Ovary (tissue), 3 donors: ENCODE measurements at regions not wholly inside any gene's neighbourhood (a gene's known extent, or its start where the extent isn't known, plus 50 kb on each side); places are given as distances from the start of the nearest gene placed in this dataset.

Source experiments
- POLR2A ChIP-seq: fragments of 450-650 bp; IDR thresholded peaks from one replicate; pipeline ENCODE4 v1.6.1; 2017; ENCODE audit warnings: antibody characterized with exemption, mild to moderate bottlenecking, moderate library complexity
- TF ChIP-seq, protein P1 (sequence below), 3 donors: fragments of 450-650 bp in 2 of 3; fragments of 200-600 bp in 1 of 3; IDR thresholded peaks; one replicate each; pipeline versions ENCODE4 v1.5.1 to v1.8.0; 2016 to 2022; ENCODE audit warnings: antibody characterized with exemption in 3 of 3, mild to moderate bottlenecking in 1 of 3
- donor health status: DM: no; HTN: no; CAD: no.

DNA sequence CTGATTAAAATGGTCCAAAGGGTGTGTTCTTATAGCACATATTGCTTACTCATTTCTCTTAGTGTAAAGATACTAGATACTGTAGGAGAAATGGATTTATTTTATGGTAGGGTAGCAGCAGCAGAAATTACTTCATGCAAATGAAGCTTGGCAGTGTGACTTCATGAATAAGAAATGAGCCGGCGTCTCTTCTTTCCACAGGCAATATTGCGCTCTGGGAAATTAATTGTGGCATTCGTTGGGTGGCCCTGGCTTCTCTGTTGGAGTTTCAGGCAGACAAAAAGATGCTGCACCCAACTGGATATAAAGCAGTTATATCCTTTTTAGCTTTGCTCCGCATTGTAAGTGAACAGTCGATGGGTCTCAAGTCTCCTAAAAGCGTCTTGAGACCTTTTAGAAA, 211.0 kb upstream of the NAV2 start:
- TF ChIP-seq POLR2A = no peak
- TF ChIP-seq, protein P1, sequence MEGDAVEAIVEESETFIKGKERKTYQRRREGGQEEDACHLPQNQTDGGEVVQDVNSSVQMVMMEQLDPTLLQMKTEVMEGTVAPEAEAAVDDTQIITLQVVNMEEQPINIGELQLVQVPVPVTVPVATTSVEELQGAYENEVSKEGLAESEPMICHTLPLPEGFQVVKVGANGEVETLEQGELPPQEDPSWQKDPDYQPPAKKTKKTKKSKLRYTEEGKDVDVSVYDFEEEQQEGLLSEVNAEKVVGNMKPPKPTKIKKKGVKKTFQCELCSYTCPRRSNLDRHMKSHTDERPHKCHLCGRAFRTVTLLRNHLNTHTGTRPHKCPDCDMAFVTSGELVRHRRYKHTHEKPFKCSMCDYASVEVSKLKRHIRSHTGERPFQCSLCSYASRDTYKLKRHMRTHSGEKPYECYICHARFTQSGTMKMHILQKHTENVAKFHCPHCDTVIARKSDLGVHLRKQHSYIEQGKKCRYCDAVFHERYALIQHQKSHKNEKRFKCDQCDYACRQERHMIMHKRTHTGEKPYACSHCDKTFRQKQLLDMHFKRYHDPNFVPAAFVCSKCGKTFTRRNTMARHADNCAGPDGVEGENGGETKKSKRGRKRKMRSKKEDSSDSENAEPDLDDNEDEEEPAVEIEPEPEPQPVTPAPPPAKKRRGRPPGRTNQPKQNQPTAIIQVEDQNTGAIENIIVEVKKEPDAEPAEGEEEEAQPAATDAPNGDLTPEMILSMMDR (IDR thresholded peaks at IDR 0.05) = no peak
